ENCODE measurements at regions not wholly inside any gene's neighbourhood (a gene's known extent, or its start where the extent isn't known, plus 50 kb on each side); places are given as distances from the start of the nearest gene placed in this dataset.
A peak's percentile ranks its signal among the peaks of the same experiment; 100 is the strongest.

DNA sequence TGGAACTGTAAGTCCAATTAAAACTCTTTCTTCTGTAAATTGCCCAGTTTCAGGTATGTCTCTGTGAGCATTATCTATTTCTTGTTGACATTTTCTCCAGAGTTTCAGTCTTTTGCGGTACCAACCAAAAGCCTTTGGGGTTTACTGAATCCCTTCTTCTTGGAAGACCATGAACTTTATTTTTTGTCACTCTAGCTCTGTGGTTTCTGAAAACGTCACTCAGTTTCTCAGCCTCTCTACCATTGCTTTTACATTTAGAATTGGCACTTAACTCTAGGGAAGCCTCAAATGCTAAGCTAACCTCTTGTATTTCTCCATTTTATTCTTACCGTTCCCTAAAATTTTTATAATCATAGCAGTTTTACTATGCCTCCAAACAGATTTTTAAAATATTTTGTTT is 237.6 kb downstream of the CSNK2A3 start:
- FAIRE-seq (no peak), DNase-seq (ENCODE audit: low read depth) (no peak)
- no peaks in the 10 kb centered on the region for H3K36me3 ChIP-seq (ENCODE audit: control insufficient read depth, insufficient read depth, low read length)
- no peaks in the 10 kb centered on the region for H3K27me3 ChIP-seq (ENCODE audit: control insufficient read depth, insufficient read depth, low read length)
- H3K4me3 ChIP-seq (ENCODE audit: low read depth, low read length), result no peak overlapping the region
- TF ChIP-seq, protein P1, sequence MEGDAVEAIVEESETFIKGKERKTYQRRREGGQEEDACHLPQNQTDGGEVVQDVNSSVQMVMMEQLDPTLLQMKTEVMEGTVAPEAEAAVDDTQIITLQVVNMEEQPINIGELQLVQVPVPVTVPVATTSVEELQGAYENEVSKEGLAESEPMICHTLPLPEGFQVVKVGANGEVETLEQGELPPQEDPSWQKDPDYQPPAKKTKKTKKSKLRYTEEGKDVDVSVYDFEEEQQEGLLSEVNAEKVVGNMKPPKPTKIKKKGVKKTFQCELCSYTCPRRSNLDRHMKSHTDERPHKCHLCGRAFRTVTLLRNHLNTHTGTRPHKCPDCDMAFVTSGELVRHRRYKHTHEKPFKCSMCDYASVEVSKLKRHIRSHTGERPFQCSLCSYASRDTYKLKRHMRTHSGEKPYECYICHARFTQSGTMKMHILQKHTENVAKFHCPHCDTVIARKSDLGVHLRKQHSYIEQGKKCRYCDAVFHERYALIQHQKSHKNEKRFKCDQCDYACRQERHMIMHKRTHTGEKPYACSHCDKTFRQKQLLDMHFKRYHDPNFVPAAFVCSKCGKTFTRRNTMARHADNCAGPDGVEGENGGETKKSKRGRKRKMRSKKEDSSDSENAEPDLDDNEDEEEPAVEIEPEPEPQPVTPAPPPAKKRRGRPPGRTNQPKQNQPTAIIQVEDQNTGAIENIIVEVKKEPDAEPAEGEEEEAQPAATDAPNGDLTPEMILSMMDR (IDR thresholded peaks at IDR 0.05; ENCODE audit: insufficient read depth, low read length, severe bottlenecking), result no peak

DNA sequence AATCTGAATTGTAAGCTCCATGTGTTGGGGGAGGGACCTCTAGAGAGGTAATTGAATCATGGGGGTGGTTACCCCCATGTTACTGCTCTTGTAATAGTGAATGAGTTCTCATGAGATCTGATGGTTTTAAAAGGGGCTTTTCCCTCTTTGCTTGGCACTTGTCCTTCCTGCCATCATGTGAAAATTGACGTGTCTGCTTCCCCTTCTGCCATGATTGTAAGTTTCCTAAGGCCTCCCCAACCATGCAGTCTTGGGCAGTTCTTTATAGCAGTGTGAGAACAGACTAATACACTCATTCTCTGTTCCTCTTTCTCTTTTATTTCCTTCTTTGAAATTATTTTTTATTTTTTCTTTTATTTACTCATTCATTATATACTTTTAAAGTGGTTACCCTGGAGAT is 239.4 kb downstream of the CSNK2A3 start:
- FAIRE-seq (no peak), DNase-seq (ENCODE audit: low read depth) (no peak)
- no peaks in the 10 kb centered on the region for H3K36me3 ChIP-seq (ENCODE audit: control insufficient read depth, insufficient read depth, low read length)
- H3K27me3 ChIP-seq (ENCODE audit: control insufficient read depth, insufficient read depth, low read length), result no peaks in the 10 kb centered on the region
- no peak overlapping the region for H3K4me3 ChIP-seq (ENCODE audit: low read depth, low read length)
- TF ChIP-seq, protein P1 (IDR thresholded peaks at IDR 0.05; ENCODE audit: insufficient read depth, low read length, severe bottlenecking), result no peak

DNA sequence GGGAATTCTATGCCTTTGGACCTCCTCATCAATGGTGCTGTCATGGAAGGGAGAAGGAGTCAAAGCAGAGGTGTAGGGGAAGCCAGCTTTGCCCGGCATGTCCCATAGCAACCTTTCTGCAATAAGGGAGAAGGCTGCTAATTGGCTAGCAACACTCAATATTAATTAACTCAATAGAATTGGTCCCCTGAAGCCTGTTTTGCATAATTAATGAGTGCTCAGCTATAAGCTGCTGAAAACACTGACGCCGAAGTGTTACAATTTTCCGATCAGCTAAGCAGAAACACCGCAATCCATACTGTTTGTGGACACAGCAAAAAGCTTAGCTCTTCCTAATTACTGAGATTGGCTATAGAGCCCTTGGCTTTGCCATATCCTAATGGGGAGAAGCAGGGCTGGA is 245.0 kb downstream of the CSNK2A3 start:
- Histone ChIP-seq H3K36me3 (ENCODE audit: control insufficient read depth, insufficient read depth, low read length) (no peaks in the 10 kb centered on the region), H3K27me3 (ENCODE audit: control insufficient read depth, insufficient read depth, low read length) (peaks cover 1% of the 10 kb centered on the region), H3K4me3 (ENCODE audit: low read depth, low read length) (no peak overlapping the region)
- TF ChIP-seq, protein P1 (IDR thresholded peaks at IDR 0.05; ENCODE audit: insufficient read depth, low read length, severe bottlenecking), result no peak
- no peak for DNase-seq (ENCODE audit: low read depth)
- no peak for FAIRE-seq

DNA sequence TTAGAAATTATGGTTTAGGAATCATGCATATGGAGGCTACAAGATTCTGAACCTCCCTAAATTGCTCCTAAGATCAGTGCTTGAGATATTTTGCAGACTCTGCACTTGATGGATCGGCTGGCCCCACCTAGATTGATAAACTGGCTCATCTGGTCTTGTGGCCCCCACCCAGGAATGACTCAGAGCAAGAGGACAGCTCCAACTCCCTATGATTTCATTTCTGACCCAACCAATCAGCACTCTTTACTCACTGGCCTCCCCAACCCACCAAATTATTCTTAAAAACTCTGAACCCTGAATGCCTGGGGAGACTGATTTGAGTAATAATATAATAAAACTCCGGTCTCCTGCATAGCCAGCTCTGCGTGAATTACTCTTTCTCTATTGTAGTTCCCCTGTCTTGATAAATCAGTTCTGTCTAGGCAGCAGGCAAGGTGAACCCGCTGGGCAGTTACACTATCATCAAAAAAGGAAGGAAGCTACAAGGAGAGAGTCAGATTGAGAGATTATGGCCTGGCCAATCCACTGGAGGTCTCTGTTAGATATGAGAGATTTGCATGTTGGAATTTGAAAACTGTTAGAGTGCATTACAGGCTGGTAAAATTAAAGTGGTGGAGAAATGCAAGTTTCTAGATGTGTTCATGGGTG is 245.8 kb downstream of the CSNK2A3 start:
- Histone ChIP-seq H3K36me3 (ENCODE audit: control insufficient read depth, insufficient read depth, low read length) (no peaks in the 10 kb centered on the region), H3K4me3 (ENCODE audit: low read depth, low read length) (no peak overlapping the region), H3K27me3 (ENCODE audit: control insufficient read depth, insufficient read depth, low read length) (peaks cover 1% of the 10 kb centered on the region)
- TF ChIP-seq, protein P1 (IDR thresholded peaks at IDR 0.05; ENCODE audit: insufficient read depth, low read length, severe bottlenecking), result no peak
- FAIRE-seq (no peak), DNase-seq (ENCODE audit: low read depth) (peak; percentile 37)

DNA sequence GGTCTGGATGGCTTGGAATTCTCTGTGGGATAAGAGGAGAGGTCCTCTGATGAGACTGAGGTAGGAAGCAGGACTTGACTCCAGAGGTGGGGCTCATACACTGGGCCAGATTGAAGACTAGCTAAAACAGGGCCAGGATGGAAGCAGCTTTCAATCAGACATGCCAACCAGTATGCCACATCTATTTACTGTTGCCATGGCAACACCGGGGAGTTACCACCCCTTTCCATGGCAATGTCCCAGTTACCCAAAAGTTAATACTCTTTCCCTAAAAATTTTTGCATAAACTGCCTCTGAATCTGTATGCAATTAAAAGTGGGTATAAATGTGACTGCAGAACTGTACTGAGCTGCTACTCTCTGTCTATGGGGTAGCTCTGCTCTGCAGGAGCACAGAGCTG is 247.5 kb upstream of the ZBED5 start:
- FAIRE-seq (peak; percentile 89), DNase-seq (ENCODE audit: low read depth) (no peak)
- Histone ChIP-seq H3K4me3 (ENCODE audit: low read depth, low read length) (no peak overlapping the region), H3K36me3 (ENCODE audit: control insufficient read depth, insufficient read depth, low read length) (no peaks in the 10 kb centered on the region), H3K27me3 (ENCODE audit: control insufficient read depth, insufficient read depth, low read length) (peaks cover 1% of the 10 kb centered on the region)
- TF ChIP-seq, protein P1 (IDR thresholded peaks at IDR 0.05; ENCODE audit: insufficient read depth, low read length, severe bottlenecking), result no peak

Measured in bronchial epithelial cell (primary cell).